Nephron progenitor cell (in vitro differentiated cells): ENCODE measurements at regions not wholly inside any gene's neighbourhood (a gene's known extent, or its start where the extent isn't known, plus 50 kb on each side); places are given as distances from the start of the nearest gene placed in this dataset.

Experiments
- DNase-seq: peaks from one replicate; pipeline ENCODE4 v3.0.0; 2021
- H3K27ac Mint-ChIP-seq: 2 replicates; pipeline ENCODE4 v1.8.0; 2021; ENCODE audit warnings: mild to moderate bottlenecking, moderate library complexity, mixed read lengths
- H3K27me3 Mint-ChIP-seq: 2 replicates; pipeline ENCODE4 v1.8.0; 2021; ENCODE audit warnings: mild to moderate bottlenecking, low read depth, mixed read lengths; ENCODE audit not compliant: poor library complexity
- H3K36me3 Mint-ChIP-seq: 2 replicates; pipeline ENCODE4 v1.8.0; 2021; ENCODE audit warnings: low read depth, mixed read lengths
- H3K4me1 Mint-ChIP-seq: 2 replicates; pipeline ENCODE4 v1.8.0; 2021; ENCODE audit warnings: mixed read lengths
- H3K4me3 Mint-ChIP-seq: 2 replicates; pipeline ENCODE4 v1.8.0; 2021; ENCODE audit warnings: mild to moderate bottlenecking, moderate library complexity, mixed read lengths
- H3K9me3 Mint-ChIP-seq: 2 replicates; pipeline ENCODE4 v1.8.0; 2021; ENCODE audit warnings: mild to moderate bottlenecking, moderate library complexity, mixed read lengths
- CTCF ChIP-seq: fragments of 200-600 bp; sonication (generic); IDR thresholded peaks from 2 replicates; pipeline ENCODE4 v1.5.0; 2021; ENCODE audit warnings: antibody characterized with exemption

GRCh38 chr20:17871181-17871580 is 97.4 kb downstream of the SNX5 start:
- no peak for DNase-seq
- H3K27ac Mint-ChIP-seq: no peak overlapping the region
- H3K4me3 Mint-ChIP-seq: no peak overlapping the region
- no peak for TF ChIP-seq CTCF
- no peaks in the 10 kb centered on the region for H3K36me3 Mint-ChIP-seq
- H3K9me3 Mint-ChIP-seq: no peaks in the 10 kb centered on the region
- peaks cover 41% of the 10 kb centered on the region for H3K4me1 Mint-ChIP-seq
- peaks cover 13% of the 10 kb centered on the region for H3K27me3 Mint-ChIP-seq

- DNase-seq: no peak
- Mint-ChIP-seq H3K27ac (no peak overlapping the region), H3K36me3 (no peaks in the 10 kb centered on the region), H3K4me1 (peaks cover 35% of the 10 kb centered on the region), H3K4me3 (no peak overlapping the region), H3K27me3 (peaks cover 15% of the 10 kb centered on the region), H3K9me3 (no peaks in the 10 kb centered on the region)
- TF ChIP-seq CTCF: no peak
Measured at GRCh38 chr20:17870086-17870740, 98.4 kb downstream of the SNX5 start.

GRCh38 chr20:17869295-17869994 is 99.1 kb downstream of the SNX5 start:
- TF ChIP-seq CTCF: no peak
- DNase-seq: no peak
- no peaks in the 10 kb centered on the region for H3K36me3 Mint-ChIP-seq
- H3K27ac Mint-ChIP-seq: no peak overlapping the region
- H3K27me3 Mint-ChIP-seq: peaks cover 15% of the 10 kb centered on the region
- peaks cover 27% of the 10 kb centered on the region for H3K4me1 Mint-ChIP-seq
- H3K4me3 Mint-ChIP-seq: no peak overlapping the region
- no peaks in the 10 kb centered on the region for H3K9me3 Mint-ChIP-seq

DNA sequence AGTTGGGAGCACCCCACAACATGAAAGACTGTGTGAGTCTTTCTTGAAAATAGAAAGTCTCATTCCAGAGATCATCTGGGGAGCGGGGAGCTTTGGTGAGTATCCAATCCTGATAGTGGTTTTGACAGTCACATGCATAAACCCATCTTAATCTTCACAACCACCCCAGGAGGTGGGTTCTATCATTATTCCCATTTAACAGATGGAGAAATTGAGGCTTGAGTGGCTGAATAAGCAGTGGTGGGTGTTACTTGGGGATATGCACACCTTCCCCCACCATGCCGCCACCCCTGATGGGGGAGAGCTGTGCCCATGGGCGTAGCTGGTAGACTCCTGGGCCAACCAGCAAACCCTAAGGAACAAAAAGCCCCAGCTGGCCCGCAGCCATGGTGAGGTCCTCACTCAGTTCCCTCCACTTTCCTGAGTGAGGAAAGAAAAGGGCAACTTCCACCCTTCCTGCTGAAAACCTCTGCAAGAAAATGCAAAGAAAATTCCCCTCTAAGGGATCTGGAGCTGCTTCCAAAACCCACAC is 99.8 kb downstream of the SNX5 start:
- Mint-ChIP-seq H3K4me1 (peaks cover 27% of the 10 kb centered on the region), H3K27ac (no peak overlapping the region), H3K36me3 (no peaks in the 10 kb centered on the region), H3K27me3 (peaks cover 15% of the 10 kb centered on the region), H3K9me3 (no peaks in the 10 kb centered on the region), H3K4me3 (no peak overlapping the region)
- TF ChIP-seq CTCF: no peak
- DNase-seq: no peak

- H3K9me3 Mint-ChIP-seq: no peaks in the 10 kb centered on the region
- no peak for DNase-seq
- no peak overlapping the region for H3K4me3 Mint-ChIP-seq
- no peaks in the 10 kb centered on the region for H3K36me3 Mint-ChIP-seq
- peaks cover 27% of the 10 kb centered on the region for H3K4me1 Mint-ChIP-seq
- H3K27me3 Mint-ChIP-seq: peaks cover 15% of the 10 kb centered on the region
- H3K27ac Mint-ChIP-seq: no peak overlapping the region
- no peak for TF ChIP-seq CTCF
Measured at GRCh38 chr20:17868151-17868550, 100.4 kb downstream of the SNX5 start.
